M059J (cell line): ENCODE measurements at regions not wholly inside any gene's neighbourhood (a gene's known extent, or its start where the extent isn't known, plus 50 kb on each side); places are given as distances from the start of the nearest gene placed in this dataset.
A peak's percentile ranks its signal among the peaks of the same experiment; 100 is the strongest.
"Not testable (repeated sequence)": the region's sequence is repeated elsewhere in the genome, so short reads cannot be mapped to it uniquely, and the experiment has no call there.

Experiments
- DNase-seq: peaks from one replicate; pipeline ENCODE4 v3.0.0-alpha.2; 2012; ENCODE audit warnings: low read depth

- DNase-seq: no peak
Measured at GRCh38 chr15:77862651-77863104, 214.8 kb downstream of the TBC1D2B start.

DNA sequence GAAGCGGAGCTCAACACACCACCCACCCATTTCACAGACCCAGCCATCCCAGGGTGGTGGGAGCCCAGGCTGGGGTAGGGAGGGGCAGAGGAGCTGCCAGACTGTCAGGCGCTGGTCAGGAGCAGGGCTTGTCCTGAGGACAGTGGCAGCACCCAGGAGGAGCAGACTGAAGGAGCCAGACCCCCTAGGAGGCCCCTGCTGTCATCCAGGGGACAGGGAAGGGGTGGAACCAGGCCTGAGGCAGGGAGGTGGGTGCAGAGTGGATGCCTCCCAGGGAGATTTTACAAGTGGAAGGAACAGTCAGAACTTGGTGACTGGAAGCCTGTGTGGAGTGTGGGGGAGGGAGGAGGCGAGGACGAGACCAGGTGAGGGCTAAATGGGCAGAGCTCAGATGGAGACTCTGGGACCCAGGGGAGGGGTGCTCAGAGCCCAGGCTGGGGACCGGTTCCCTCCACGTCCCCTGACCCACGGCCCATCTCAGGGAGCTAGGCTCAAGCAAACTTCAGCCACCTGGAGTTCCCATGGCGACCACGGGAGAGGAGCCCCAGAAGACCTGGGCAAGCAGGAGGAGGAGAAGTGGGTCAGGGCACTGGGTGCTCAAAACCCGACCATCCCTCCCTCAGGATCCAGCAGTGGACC, 215.4 kb downstream of the TBC1D2B start:
- not testable (repeated sequence) for DNase-seq

DNA sequence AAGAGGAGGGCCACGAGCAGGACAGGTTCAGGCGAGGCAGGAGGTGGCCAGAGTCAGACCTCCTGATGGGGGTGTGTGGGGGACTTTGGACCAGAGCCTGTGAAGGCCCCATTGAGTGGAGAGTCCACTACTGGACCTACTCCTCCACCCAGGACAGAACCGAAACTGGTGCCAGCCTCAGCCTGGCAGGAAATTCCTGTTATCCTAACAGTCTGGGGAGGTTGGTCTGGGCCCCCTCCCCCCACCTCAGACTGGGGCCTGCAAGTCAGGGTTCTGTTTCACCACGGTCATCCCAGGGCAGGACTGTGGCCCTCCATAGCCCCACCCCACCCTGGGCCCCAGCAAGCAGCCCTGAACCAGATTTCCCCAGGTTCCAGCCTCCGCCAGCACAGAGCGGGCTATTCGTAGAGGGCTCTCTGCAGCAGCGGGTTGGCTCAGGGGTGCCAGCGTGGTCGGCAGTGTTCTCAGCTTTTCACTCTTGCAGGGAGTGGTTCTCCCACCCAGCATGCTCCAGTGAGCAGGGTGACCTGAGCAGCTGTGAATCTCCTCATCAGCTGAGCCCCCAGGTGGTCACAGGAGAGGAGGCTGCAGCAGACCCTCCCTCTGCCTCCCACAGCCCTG, 217.3 kb downstream of the TBC1D2B start:
- DNase-seq: no peak

DNA sequence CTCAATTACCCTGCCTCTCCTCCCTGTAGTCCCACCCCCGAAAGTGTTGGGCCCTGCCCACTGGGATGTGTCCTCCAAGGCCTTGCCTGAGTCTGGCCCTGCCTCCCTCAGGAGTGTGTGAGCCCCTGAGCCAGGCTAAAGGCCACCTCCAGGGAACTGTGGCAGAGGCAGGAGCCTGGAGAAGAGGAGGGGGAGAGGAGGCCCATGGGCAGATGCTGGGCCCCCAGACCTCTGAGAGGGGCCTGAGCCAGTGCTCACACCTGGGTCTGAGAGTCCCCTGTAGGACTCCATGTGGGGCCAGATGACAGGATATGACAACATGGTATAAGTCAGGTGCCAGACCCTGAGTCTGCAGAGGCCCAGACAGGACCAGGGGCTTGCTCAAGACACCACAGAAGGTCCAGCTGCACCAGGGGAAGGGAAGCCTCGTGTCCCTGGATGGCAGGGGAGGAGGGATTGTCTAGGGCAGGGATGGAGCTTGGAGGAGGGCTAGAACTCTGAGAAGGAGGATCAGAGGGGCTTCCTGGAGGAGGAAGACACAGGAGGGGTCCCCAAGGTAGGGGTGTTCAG, 217.9 kb downstream of the TBC1D2B start:
- DNase-seq: no peak

GRCh38 chr15:77858792-77859490, 218.6 kb downstream of the TBC1D2B start:
- DNase-seq: no peak

DNA sequence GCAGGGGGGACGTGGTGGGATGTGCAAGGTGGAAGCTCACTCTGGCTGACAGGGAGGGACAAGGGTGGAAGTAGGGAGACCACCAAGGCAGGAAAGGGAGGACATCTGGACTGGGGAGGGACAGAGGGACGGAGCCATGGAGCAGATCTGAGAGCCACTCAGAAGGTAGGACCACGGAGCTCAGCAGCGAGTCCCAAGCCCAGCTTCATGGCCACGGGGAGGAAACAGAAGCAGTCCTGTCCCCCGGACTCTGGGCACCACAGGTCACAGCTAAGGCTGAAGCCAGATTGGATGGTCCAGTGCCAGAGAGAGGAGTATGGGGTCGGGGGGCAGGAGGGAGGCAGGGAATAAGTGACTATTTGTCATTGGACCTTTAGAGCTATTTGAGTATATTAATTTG, 220.1 kb downstream of the TBC1D2B start:
- DNase-seq: no peak

DNA sequence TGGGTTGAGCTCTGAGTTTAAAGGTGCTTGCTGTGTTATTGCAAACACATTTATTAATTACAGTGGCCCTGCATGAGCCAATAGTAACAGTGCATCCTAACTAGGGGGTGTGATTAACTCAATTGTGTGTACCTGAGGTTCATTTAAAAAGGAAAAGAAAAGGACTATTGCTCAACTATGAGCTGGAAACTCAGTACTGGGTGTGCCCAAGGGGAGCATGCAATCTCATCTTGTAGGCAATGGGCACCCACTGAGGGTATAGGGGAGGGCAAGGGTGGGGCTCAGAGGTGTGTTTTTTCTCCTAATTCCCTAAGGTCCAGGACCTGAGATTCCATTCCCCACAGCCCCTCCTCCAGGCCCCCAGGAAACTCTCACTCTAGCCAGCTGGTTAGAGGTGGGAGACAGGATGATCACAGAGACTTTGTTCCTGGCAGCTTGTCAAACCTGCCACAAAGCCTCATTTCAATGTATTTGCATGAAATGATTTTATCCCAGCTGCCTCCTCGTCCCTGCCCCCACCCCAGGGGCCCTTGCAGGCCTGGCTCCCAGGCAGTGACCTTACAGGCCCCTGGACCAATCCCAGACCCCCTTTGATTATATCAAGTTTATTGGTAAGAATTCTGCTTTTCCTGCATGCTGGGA, 220.7 kb downstream of the TBC1D2B start:
- no peak for DNase-seq

DNA sequence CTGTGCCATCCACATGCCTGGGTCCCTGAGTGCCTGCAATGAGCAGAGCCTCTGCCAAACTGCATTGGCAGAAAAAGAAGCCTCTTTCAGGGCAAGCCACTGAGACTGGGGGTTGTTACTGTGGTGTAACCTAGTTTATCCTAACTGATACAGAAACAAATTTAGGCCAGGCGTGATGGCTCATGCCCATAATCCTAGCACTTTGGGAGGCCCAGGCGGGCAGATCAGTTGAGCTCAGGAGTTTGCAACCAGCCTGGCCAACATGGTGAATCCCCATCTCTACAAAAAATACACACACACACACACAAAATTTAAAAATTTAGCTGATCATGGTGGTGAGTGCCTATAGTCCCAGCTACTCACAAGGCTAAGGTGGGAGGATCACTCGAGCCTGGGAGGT, 221.6 kb downstream of the TBC1D2B start:
- no peak for DNase-seq

GRCh38 chr15:77854980-77855379, 222.3 kb upstream of the LINGO1 start:
- no peak for DNase-seq

- no peak for DNase-seq
Measured at GRCh38 chr15:77853910-77854309, 221.2 kb upstream of the LINGO1 start.

- no peak for DNase-seq
Measured at GRCh38 chr15:77853008-77853328, 220.3 kb upstream of the LINGO1 start.

DNA sequence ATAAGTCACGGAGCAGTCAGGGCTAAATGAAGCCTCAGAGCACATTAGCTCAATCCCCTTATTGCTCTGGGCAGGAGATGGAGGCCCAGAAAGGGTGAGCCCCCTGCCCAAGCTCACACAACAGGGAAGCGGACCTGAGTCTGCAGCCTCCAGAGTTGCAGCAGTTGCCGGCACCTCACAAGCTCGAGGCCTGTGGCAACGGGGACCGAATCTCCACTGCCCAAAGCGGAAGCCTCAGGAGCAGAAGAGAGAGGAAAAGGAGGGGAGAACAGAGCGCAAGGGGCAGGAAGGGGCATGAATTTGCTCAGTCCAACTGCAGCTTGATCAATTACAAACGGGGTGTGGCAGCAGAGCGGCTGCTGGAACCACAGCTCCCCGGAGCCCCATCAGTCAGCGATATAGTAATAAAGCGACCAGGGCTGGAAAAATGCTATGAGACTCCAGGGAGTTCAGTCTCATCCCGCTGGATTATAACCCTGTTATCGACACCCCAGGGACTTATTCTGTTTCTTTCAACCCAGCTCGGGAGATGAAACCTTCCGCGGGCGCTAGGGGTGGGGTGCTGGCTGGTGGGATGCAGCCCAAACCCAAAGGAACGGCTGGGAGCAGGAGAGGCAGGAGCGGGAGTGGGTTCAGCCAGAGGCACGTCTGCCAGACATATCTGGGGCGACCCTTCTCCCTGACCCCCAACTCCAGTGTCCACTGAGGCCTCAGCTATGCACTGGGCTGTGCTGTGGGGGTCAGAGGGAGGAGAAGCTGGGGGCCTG, 219.7 kb upstream of the LINGO1 start:
- no peak for DNase-seq

DNA sequence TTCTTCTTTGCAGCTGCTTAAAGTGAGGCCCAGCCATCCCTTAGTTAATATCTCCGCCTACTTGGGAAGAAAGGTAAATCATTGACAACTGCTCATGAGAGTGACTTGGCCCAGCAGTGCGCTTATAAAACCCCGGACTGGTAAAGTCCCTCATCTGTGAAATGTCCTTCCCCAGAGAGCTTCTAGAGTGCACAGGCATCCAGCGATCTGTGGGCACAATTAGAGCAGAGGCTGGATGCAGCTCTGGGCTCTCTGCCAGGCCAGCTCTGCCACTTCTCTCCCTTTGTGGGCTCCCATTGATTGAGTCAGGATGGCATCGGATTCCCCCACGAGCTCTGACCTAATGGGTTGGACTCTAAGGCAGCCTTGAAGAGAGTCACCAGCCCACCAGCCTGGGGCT, 219.0 kb upstream of the LINGO1 start:
- DNase-seq: peak; percentile 55

GRCh38 chr15:77851086-77851485, 218.4 kb upstream of the LINGO1 start:
- no peak for DNase-seq

DNA sequence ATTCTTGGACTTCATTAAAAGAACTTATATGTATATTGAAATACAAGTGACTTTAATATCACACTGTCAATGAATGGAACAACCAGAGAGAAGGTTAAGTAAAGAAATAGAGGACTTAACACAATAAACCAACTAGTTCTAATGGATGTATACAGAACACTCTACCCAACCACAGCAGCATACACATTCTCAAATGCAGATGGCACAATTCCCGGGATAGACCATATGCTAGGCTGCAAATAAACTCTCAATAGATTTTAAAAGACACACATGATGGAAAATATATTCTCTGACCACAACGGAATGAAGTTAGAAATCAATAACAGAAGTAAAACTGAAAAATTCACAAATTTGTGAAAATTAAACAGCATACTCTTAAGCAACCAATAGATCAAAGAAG, 214.3 kb upstream of the LINGO1 start:
- DNase-seq: no peak

- DNase-seq: no peak
Measured at GRCh38 chr15:77846360-77846759, 213.6 kb upstream of the LINGO1 start.

GRCh38 chr15:77844798-77845446, 212.2 kb upstream of the LINGO1 start:
- no peak for DNase-seq

DNA sequence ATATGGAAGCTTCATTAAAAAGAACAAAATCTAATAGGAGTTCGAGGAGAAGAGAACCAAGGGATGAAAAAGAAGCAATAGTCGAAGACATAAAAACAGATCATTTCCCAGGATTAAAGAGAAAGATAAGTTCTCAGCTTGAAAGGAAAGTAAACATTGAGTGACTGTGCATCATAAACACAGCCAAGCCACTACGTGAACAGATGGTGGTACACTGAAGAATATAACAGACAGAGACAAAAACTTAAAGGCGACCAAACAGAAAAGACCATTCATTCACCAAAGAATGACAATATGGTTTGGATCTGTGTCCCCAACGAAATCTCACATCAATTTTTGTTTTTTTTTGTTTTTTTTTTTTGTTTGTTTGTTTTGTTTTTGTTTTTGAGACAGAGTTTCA, 210.8 kb upstream of the LINGO1 start:
- DNase-seq: no peak

DNA sequence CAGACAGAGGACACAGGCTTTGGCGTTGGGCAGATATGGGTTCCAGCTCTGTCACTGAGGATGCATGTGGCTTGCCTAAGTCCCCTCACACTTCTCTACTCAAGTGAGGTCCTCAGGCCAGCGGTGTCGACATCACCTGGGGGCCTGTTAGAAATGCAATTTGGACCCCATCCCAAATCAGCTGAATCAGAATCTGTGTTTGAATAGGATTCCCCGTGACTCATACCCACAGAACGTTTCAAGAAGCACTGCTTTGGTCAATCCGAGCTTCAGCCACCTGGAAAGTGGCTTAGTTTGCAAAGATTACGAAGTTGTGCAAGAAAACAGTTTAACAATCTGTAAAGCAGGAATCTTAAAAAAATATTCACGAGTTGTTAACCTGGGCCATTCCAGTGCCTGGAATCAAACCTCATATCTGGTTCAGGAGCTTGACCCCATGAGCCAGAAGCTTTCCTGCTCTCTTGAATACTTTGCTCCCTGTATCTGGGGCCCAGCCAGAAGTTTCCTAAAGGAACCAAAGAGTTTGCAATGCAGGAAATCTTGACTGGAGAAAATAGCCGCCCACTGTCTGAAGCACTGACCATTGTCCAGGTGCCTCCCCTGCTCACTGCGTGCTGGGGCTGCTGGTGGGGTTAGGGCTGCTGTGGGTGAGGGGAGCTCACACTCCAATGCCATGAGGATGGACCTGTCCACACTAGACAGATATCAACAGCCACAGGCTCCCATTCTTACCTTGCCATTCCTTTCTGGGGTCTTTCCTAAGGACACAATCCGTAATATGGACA, 208.5 kb upstream of the LINGO1 start:
- peak; percentile 92 for DNase-seq
